B cell (primary cell): ENCODE measurements at regions not wholly inside any gene's neighbourhood (a gene's known extent, or its start where the extent isn't known, plus 50 kb on each side); places are given as distances from the start of the nearest gene placed in this dataset.

Experiments used
- EZH2 ChIP-seq: IDR thresholded peaks from 2 replicates; pipeline ENCODE4 v1.6.1; 2012; ENCODE audit warnings: borderline replicate concordance, low read depth, mild to moderate bottlenecking, moderate library complexity, low read length; ENCODE audit not compliant: insufficient read depth, poor library complexity, severe bottlenecking
- TF ChIP-seq, protein P1 (sequence below): fragments of 200-600 bp; IDR thresholded peaks from one replicate; pipeline ENCODE4 v1.8.0; 2022; ENCODE audit warnings: antibody characterized with exemption, mild to moderate bottlenecking

DNA sequence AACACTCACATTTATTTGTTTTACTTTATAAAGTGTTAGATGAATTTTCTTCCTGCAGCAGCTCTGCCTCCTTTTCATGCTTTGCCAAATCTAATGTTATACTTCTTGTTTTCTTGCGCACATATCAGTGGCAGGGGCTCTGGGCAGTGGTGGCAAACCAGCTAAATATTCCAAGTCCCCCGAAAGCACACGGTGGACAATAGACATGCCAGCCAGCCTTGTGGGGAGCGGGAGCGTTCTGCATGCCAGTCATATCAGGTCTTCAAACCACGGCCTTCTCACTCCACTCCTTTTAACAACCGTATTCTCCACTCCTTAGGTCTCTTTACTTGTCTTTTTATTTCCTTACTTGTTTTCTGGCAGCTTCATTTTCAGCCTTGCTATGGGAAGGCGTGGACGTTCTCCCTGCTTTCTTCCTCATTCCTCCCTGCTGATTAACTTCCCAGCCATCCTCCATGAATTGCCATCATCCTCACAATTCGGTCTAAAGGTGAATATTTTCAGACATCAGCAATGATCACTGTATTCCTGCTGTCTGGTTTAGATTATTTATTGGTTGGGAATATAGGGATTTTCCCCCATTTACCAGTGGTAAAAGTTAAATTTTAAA is 77.1 kb upstream of the WASF3 start:
- TF ChIP-seq, protein P1, sequence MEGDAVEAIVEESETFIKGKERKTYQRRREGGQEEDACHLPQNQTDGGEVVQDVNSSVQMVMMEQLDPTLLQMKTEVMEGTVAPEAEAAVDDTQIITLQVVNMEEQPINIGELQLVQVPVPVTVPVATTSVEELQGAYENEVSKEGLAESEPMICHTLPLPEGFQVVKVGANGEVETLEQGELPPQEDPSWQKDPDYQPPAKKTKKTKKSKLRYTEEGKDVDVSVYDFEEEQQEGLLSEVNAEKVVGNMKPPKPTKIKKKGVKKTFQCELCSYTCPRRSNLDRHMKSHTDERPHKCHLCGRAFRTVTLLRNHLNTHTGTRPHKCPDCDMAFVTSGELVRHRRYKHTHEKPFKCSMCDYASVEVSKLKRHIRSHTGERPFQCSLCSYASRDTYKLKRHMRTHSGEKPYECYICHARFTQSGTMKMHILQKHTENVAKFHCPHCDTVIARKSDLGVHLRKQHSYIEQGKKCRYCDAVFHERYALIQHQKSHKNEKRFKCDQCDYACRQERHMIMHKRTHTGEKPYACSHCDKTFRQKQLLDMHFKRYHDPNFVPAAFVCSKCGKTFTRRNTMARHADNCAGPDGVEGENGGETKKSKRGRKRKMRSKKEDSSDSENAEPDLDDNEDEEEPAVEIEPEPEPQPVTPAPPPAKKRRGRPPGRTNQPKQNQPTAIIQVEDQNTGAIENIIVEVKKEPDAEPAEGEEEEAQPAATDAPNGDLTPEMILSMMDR = no peak
- TF ChIP-seq EZH2 = no peak
